NCI-H82 (cell line): ENCODE measurements at regions not wholly inside any gene's neighbourhood (a gene's known extent, or its start where the extent isn't known, plus 50 kb on each side); places are given as distances from the start of the nearest gene placed in this dataset.
"Not testable (repeated sequence)": the region's sequence is repeated elsewhere in the genome, so short reads cannot be mapped to it uniquely, and the experiment has no call there.

Experiments used
- DNase-seq: peaks from one replicate; lab custom pipeline; 2025; lab: John Stamatoyannopoulos, UW

- not testable (repeated sequence) for DNase-seq
These were observed 115.6 kb upstream of the MBNL1 start for GRCh38 chr3:152153115-152153514.

DNA sequence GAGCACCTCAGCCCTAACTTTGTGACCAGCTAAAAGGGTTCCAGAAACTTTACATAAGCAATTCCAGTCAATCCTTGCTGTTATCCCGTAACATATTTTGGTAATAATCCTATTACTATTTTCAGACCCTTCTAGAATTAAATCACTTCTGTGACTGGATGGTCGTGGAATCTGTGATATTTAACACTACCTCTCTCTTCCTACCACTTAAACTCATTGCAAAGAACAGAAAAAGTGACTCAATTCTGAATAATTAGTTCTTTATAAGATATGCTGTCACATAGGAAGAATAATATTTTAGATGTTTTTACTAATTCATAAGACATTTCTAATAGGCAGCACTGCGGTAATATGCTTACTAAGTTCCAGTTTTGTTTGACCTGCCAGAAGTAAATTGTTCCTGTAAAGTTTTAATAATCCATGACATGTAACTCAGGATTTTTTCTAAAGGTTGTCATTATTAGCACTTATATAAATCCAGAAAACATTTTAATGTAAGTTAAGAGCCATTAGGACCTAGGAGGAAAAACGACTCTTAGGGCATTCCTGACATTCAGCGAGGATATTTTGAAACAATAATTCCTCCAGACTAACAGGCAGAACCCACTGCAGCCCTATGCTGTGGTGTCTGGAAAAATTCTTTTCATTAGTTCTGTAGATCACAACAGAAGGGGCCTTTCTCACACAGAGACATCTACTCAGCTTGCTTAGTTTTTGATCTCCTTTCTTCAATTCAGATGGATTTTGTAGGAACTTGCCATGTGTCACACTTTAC, 113.3 kb upstream of the MBNL1 start:
- no peak for DNase-seq

DNA sequence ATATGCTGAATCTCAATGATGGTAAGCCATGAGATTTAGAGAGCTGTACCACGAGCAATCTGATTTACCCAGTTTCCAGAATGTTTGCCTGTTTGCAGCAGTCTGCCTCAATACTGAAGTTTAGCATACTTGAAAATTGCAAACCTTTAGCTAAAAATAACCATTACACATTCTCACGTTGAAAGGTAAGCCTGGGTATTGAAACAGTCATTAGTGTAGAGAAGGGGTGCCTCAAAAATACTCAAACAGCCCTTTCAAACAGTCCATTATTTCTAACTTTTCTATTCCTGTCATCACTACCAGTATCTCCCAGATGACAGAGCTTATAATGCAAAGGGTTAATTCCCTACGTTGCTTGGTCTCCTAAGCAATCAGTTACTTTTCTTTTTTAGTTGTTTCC, 111.8 kb upstream of the MBNL1 start:
- no peak for DNase-seq

DNA sequence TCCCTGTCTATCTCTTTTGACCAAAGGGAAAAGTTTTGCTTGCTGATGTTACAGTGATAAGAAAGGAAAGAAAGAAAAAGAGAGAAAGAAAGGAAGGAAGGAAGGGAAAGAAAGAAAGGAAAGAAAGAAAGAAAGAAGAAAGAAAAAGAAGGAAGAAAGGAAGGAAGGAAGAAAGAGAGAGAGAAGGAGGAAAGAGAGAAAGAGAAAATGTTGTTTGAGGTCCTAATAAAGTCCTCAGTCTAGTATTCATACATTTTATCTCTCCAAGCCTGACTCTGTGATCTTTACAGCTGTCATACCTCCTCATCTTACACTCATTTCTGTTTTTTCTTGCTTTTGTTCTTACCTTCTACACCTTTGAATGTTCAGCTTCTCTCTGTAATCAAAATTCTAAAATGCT, 111.4 kb upstream of the MBNL1 start:
- no peak for DNase-seq

DNA sequence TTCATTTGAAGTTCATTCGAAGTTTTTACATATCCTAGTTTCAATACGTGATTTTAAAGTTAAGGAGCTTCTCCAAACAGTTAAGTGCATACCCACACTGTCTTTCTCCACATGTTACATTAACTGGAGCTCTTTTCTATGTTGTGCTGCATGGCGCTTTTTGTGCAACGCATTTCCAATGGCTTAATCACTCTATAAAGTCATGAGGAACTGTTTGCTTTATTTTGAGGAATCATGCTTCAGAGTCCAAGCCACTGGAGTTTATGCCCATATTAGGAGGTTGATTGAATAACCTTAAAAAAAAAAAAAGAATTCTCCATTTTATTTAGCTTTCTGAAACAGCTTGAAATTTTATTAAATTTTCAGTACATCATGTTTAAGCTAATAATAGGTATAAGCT, 109.4 kb upstream of the MBNL1 start:
- no peak for DNase-seq

GRCh38 chr3:152160350-152161011, 108.2 kb upstream of the MBNL1 start:
- no peak for DNase-seq

DNA sequence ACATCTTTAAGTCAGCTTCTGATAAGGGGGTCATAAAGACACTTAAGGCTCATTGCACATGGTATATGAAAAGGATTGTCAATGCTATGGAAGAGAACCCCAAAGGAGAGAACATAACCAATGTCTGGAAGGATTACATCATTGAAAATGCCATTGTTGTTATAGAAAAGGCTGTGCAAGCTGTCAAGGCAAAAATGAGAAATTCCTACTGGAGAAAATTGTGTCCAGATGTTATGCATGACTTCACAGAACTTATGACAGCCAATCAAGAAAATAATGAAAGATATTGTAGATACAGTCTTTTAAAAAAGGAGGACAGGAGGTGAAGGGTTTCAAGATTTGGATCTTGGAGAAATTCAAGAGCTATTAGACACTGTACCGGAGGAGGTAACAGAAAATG, 96.3 kb upstream of the MBNL1 start:
- no peak for DNase-seq

DNA sequence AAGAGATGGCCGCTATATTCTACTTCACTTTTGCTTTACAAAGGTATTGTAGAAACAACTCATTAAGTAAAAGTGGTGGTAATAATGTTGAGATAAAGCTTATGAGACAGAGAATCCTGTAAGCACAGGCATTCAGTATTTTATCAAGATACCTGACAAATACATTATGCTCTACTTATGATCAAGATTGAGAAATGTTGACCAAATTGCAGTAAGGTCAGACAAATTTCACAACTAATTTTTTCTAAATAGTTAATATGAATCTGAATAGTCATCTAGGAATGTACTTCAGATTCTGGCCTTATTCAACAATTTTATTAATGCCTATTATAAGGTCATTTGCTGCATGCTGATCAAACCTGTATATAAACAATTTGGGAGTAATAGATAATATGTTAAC, 95.1 kb upstream of the MBNL1 start:
- no peak for DNase-seq

GRCh38 chr3:152174876-152175527, 93.7 kb upstream of the MBNL1 start:
- DNase-seq: no peak

DNA sequence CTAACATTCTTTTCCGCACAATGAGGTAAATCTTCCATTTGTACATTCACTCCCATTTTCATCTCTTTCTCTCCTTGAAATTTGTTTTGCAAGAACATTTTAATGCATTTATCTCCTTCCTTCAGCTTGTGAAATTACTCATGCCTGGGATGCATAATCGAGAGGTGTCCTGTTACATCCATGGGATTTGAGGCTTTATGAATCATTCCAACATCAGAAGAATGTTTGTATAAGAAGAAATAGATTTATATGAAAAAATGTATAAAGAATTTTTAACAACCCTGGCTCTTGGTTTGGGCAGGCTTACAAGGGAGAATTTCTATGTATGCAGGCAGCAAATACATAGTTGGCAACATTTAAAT, 93.2 kb upstream of the MBNL1 start:
- DNase-seq: no peak

DNA sequence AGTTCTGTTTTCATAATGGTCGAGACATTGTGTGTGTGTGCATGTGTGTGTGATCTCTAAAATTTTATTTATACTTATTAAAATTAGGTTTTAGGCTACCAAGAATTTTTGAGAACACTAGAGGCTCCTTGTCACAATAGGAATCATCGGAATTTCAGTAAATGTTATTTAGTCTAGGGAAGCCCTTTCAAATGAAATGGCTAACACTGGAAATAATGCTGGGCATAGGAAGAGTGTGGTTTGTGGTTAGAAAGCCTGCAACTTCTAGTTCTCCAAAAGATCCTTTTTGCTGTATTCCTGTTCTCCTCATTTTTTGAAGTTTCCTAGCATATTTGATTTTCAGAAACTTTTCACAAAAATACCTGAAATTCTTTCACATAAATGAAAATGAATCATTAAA, 92.5 kb upstream of the MBNL1 start:
- DNase-seq: no peak

DNA sequence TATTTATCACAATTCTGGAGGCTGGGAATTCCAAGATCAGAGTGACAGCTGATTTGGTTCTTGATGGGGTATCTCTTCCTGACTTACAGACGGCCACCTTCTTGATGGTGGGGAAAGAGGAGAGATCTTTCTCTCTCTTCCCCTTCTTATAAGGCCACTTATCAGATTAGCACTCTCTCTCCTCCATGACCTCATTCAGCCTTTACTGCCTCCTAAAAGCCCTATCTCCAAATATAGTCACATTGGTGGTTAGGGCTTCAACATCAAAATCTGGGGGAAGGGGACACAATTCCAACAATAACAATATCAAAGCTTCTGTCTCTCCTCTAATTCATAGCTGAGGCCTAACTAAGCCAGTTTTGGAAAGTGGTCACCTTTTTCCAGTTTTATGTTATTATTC, 91.7 kb upstream of the MBNL1 start:
- peak; percentile 55 for DNase-seq

DNA sequence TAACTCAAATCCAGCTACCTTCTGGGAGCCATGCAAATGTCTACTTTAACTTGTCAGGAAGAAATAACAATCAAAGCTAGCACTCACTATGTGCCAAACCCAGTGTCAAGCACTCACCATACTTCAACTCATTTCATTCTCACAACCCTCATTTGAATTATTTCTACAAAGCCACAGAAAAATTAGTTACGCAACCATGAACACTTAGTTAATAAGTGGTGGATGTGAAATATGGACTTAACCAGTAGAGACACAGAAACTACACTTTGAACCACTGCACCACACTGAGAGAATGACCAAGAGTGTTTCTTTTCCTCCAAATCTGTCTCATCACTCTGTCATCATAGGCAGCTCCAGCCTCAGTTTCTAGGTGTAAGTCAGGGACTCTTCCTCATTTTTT, 91.0 kb upstream of the MBNL1 start:
- no peak for DNase-seq

GRCh38 chr3:152183473-152183872, 85.3 kb upstream of the MBNL1 start:
- DNase-seq: peak; percentile 89

DNA sequence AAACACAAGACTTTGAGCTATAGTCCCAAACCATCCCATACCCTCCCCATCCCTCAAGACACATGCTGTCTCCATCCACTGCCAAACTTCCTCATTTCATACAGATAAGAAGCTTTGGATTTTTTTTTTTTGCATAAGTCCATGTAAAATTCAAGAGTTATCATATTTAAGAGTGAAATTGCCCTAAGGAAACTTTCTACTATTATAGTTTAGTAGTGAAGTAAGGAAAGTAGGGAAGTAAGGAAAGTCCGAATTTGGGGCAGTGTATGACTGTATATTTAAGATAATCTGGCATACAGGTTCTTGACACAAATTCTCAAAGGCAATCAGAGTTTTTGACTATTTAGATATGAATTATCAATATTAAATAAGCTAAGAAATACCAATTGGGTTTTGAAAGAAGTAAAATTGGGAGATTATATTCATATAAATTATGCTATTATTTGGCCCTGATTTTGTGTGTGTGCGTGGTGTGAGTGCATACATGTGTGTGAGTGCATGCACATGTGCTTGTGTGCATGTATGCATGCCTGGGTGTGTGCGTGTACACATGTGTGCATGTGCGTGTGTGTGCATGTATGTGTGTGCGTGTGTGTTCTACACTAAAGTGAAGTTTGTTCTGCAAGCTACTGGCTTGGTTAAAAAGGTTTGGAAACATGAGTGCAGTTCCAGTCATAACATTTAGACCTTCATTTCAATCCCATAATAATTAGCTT, 83.6 kb upstream of the MBNL1 start:
- DNase-seq: no peak

DNA sequence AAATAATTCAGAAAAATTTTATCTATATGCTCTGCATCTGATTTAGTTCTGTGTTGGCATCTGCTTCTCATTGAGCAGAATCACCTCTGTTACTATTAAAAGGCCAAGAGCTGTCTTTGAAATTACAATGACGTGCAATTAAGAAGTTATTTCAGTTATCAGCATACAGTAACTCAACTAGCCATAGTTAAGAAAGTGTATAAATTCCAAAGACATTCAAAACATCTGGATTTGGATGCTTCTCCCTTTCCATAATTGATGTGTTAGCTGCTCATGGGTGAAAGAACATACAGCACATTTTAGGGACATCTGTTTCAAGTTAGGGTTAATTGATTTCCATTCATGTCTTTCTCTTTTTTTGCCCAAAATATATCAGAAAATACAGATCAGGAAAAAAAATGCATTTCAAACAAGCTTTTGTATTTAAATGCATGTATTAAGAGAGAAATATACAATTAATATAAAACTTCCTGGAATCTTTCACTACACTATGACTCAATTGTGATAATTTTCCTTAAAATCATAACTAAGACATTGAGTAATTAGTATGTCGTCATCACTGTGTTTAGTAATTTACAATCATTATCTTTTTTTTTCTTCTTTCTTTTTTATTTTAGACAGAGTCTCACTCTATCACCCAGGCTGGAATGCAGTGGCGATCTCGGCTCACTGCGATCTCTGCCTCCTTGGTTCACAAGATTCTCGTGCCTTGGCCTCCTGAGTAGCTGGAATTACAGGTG, 82.7 kb upstream of the MBNL1 start:
- no peak for DNase-seq

DNA sequence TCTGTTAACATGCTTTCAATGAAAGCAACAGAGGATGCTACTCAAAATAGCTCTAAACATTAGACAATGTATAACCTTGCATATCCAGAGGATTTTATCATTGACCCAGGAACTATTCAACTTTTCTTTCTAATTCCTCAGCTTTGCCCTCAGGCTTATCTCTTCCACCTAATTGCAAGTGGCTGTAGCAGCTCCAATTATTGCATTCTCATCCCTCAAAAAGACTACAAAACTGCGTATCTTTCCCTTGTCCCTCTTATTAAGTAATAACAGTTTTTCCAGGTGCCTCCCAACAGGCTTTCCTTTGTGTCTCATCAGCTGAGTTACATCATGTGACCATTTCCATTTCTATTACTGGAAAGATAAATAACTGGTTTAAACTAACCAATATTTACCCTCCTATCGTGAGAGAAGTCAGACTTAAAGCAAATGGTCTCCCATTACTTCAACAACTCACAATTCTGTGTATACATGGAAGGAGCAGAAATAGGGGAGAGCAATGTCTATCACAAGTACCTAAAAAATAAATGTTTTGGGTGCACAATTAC, 78.0 kb upstream of the MBNL1 start:
- DNase-seq: no peak

GRCh38 chr3:152192050-152192449, 76.7 kb upstream of the MBNL1 start:
- no peak for DNase-seq

- DNase-seq: no peak
These were observed 75.6 kb upstream of the MBNL1 start for GRCh38 chr3:152192936-152193672.

DNA sequence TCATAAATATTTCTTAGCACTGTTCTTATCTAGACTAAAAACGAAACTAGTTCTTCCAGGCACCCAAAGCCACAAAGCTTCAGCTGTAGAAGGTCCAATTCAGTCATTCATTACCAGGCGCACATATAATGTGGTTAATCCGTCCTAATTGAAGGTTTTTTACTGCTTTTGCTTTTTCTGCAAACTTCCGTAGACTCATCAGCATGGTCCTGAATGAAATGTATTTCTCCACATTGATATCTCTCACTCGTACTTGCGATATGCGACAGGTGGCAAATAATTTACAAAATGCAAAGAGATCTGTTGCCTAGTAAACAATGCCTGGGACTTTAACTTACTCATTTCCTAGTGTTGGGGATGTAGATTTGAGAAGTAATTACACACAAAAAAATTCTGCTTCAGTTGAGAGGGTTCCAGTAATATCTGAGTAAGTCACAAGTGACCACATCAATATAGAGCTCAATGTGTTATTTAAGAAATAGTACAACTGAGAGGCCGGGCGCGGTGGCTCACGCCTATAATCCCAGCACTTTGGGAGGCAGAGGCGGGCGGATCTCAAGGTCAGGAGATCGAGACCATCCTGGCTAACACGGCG, 75.0 kb upstream of the MBNL1 start:
- DNase-seq: no peak

DNA sequence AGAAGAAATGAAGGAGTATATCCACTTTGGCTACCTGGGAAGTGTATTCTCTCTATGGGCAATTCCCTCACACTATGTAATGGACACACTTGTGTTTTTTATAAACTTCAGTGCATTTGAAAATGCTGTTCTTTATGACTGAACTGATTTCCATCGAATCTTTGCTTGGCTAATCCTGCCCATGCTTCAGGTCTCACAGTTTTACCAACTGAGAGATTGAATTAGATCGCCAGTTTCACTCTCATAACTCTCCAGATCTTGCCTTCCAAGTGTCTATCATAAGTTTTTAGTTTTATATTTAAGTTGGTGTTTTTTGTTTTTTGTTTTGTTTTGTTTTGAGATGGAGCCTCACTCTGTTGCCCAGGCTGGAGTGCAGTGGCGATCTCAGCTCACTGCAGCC, 73.5 kb upstream of the MBNL1 start:
- no peak for DNase-seq
